ENCODE measurements at regions not wholly inside any gene's neighbourhood (a gene's known extent, or its start where the extent isn't known, plus 50 kb on each side); places are given as distances from the start of the nearest gene placed in this dataset.
"Not testable (repeated sequence)": the region's sequence is repeated elsewhere in the genome, so short reads cannot be mapped to it uniquely, and the experiment has no call there.

- FAIRE-seq (no peak), DNase-seq (ENCODE audit: low read depth) (no peak)
- Histone ChIP-seq H3K27me3 (ENCODE audit: control insufficient read depth, insufficient read depth, low read length) (no peaks in the 10 kb centered on the region), H3K4me3 (ENCODE audit: low read depth, low read length) (no peak overlapping the region), H3K36me3 (ENCODE audit: control insufficient read depth, insufficient read depth, low read length) (no peaks in the 10 kb centered on the region)
- TF ChIP-seq, protein P1, sequence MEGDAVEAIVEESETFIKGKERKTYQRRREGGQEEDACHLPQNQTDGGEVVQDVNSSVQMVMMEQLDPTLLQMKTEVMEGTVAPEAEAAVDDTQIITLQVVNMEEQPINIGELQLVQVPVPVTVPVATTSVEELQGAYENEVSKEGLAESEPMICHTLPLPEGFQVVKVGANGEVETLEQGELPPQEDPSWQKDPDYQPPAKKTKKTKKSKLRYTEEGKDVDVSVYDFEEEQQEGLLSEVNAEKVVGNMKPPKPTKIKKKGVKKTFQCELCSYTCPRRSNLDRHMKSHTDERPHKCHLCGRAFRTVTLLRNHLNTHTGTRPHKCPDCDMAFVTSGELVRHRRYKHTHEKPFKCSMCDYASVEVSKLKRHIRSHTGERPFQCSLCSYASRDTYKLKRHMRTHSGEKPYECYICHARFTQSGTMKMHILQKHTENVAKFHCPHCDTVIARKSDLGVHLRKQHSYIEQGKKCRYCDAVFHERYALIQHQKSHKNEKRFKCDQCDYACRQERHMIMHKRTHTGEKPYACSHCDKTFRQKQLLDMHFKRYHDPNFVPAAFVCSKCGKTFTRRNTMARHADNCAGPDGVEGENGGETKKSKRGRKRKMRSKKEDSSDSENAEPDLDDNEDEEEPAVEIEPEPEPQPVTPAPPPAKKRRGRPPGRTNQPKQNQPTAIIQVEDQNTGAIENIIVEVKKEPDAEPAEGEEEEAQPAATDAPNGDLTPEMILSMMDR (IDR thresholded peaks at IDR 0.05; ENCODE audit: insufficient read depth, low read length, severe bottlenecking) = no peak
Observed at GRCh38 chr6:22135395-22135794, 161.4 kb downstream of the PRL start.

DNA sequence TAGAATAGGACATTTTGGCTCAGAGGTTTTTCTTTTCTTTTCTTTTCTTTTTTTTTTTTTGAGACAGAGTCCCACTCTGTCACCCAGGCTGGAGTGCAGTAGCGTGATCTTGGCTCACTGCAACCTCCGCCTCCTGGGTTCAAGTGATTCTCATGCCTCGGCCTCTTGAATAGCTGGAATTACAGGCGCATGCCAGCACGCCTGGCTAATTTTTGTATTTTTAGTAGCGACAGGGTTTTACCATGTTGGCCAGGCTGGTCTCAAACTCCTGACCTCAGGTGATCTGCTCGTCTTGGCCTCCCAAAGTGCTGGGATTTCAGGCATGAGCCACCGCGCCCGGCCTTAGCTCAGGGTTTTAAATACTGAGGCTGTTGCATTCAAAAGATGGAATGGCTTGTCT lies 156.1 kb downstream of the PRL start:
- not testable (repeated sequence) for H3K27me3 ChIP-seq (ENCODE audit: control insufficient read depth, insufficient read depth, low read length); DNase-seq (ENCODE audit: low read depth); FAIRE-seq; H3K4me3 ChIP-seq (ENCODE audit: low read depth, low read length); H3K36me3 ChIP-seq (ENCODE audit: control insufficient read depth, insufficient read depth, low read length)

- FAIRE-seq (no peak), DNase-seq (ENCODE audit: low read depth) (no peak)
- Histone ChIP-seq H3K4me3 (ENCODE audit: low read depth, low read length) (no peak overlapping the region), H3K27me3 (ENCODE audit: control insufficient read depth, insufficient read depth, low read length) (no peaks in the 10 kb centered on the region), H3K36me3 (ENCODE audit: control insufficient read depth, insufficient read depth, low read length) (no peaks in the 10 kb centered on the region)
- TF ChIP-seq, protein P1 (IDR thresholded peaks at IDR 0.05; ENCODE audit: insufficient read depth, low read length, severe bottlenecking) = no peak
Observed at GRCh38 chr6:22141241-22141745, 155.5 kb downstream of the PRL start.

DNA sequence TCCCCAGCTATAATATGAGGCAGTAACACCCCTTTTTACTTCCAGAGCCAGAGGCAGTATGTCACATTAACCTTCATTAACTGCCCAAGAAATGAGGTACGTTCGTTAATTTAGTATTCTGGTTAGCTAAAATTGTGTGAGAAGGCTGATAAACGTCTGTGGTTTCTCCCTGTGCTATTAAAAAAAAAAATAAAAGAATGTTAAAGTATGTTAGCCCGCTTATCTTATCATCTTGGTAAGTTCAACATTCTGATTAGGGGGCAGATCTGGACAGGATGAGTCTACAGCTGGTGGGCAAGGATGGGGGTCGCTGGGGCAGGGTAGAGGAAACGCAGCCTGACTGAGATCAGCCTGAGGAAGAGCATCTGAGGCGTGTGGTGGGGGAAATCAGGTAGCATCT lies 154.0 kb downstream of the PRL start:
- no peak for DNase-seq (ENCODE audit: low read depth)
- TF ChIP-seq, protein P1 (IDR thresholded peaks at IDR 0.05; ENCODE audit: insufficient read depth, low read length, severe bottlenecking) = no peak
- no peaks in the 10 kb centered on the region for H3K36me3 ChIP-seq (ENCODE audit: control insufficient read depth, insufficient read depth, low read length)
- no peak overlapping the region for H3K4me3 ChIP-seq (ENCODE audit: low read depth, low read length)
- no peak for FAIRE-seq
- H3K27me3 ChIP-seq (ENCODE audit: control insufficient read depth, insufficient read depth, low read length) = no peaks in the 10 kb centered on the region

GRCh38 chr6:22145376-22145775 lies 151.5 kb downstream of the PRL start:
- DNase-seq (ENCODE audit: low read depth) = no peak
- TF ChIP-seq, protein P1 (IDR thresholded peaks at IDR 0.05; ENCODE audit: insufficient read depth, low read length, severe bottlenecking) = no peak
- FAIRE-seq = no peak

GRCh38 chr6:22145823-22146677 lies 150.8 kb downstream of the PRL start:
- no peak overlapping the region for H3K4me3 ChIP-seq (ENCODE audit: low read depth, low read length)
- TF ChIP-seq, protein P1 (IDR thresholded peaks at IDR 0.05; ENCODE audit: insufficient read depth, low read length, severe bottlenecking) = no peak
- no peaks in the 10 kb centered on the region for H3K36me3 ChIP-seq (ENCODE audit: control insufficient read depth, insufficient read depth, low read length)
- DNase-seq (ENCODE audit: low read depth) (peak; percentile 13), FAIRE-seq (no peak)
- no peaks in the 10 kb centered on the region for H3K27me3 ChIP-seq (ENCODE audit: control insufficient read depth, insufficient read depth, low read length)

More at GRCh38 chr6:22145376-22145775, 151.5 kb downstream of the PRL start:
- Histone ChIP-seq H3K4me3 (ENCODE audit: low read depth, low read length) (no peak overlapping the region), H3K36me3 (ENCODE audit: control insufficient read depth, insufficient read depth, low read length) (no peaks in the 10 kb centered on the region), H3K27me3 (ENCODE audit: control insufficient read depth, insufficient read depth, low read length) (no peaks in the 10 kb centered on the region)

Measured in bronchial epithelial cell (primary cell).